ENCODE measurements at regions not wholly inside any gene's neighbourhood (a gene's known extent, or its start where the extent isn't known, plus 50 kb on each side); places are given as distances from the start of the nearest gene placed in this dataset.

DNA sequence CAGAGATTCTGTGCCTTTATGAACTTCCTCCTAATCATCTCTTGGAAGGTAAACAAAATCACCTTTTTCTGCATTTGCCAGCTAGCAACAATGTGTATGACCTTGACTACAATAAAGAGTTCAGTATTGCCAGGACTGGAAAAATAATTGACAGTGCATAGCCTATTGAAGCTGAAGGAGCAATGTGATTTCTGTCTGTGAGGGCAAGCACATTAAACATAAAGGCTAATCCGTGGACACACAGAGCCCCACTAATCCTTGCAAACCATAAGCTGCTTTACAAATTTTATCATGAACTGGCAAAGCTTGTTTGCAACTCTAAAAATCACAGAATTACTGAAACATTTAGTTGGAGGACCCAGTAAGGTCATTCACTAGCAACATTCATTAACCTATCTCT is 563.8 kb downstream of the PYDC2 start:
- TF ChIP-seq, protein P1, sequence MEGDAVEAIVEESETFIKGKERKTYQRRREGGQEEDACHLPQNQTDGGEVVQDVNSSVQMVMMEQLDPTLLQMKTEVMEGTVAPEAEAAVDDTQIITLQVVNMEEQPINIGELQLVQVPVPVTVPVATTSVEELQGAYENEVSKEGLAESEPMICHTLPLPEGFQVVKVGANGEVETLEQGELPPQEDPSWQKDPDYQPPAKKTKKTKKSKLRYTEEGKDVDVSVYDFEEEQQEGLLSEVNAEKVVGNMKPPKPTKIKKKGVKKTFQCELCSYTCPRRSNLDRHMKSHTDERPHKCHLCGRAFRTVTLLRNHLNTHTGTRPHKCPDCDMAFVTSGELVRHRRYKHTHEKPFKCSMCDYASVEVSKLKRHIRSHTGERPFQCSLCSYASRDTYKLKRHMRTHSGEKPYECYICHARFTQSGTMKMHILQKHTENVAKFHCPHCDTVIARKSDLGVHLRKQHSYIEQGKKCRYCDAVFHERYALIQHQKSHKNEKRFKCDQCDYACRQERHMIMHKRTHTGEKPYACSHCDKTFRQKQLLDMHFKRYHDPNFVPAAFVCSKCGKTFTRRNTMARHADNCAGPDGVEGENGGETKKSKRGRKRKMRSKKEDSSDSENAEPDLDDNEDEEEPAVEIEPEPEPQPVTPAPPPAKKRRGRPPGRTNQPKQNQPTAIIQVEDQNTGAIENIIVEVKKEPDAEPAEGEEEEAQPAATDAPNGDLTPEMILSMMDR (IDR thresholded peaks at IDR 0.05 in 8 of 11, conservative IDR thresholded peaks at IDR 0.05 in 3 of 11): no peak
- no peak for TF ChIP-seq POLR2A (IDR thresholded peaks at IDR 0.05)

All from spleen (tissue), 7 donors.